Mucosa of gallbladder (tissue), 1 donor: ENCODE measurements at regions not wholly inside any gene's neighbourhood (a gene's known extent, or its start where the extent isn't known, plus 50 kb on each side); places are given as distances from the start of the nearest gene placed in this dataset.

ENCODE experiments used
- DNase-seq: peaks from one replicate; pipeline ENCODE4 v3.0.0-alpha.2; 2020; ENCODE audit warnings: low spot score
- donor health status: DM: no; HTN: no; CAD: no.

DNA sequence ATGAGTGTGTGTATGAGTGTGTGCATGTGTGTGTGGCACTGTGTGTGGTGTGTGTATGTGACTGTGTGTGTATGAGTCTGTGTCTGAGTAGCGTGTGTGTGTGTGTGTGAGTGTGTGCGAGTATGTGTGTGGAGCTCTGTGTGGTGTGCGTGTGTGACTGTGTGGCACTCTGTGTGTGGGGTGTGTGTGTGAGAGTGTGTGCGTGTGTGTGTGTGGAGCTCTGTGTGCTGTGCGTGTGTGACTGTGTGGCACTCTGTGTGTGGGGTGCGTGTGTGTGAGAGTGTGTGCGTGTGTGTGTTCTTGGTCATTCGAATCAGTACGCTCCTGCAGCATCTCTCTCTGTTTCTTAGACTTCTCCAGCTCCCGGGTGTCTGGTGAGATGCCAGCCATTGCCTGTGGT is 76.9 kb upstream of the TMEM132C start:
- no peak for DNase-seq

DNA sequence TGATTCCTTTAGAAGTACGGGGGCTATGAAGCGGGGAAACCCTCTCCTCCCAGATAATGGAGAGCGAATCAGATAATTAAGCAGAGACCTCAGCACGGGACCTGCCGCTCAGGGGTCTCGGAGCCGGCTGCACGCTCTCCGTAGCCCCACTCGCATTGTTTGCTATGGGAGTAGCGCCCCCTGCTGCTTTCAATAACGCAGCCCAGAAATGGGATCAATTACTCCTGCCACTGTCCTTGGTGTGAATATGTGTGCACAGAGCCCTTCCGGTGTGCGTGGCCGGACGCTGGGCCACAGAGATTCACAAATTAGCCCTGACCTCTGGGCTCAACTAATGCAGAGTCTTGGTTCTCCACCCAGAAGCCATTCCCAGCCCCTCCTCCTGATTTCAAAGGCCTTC is 76.4 kb upstream of the TMEM132C start:
- DNase-seq: no peak

DNA sequence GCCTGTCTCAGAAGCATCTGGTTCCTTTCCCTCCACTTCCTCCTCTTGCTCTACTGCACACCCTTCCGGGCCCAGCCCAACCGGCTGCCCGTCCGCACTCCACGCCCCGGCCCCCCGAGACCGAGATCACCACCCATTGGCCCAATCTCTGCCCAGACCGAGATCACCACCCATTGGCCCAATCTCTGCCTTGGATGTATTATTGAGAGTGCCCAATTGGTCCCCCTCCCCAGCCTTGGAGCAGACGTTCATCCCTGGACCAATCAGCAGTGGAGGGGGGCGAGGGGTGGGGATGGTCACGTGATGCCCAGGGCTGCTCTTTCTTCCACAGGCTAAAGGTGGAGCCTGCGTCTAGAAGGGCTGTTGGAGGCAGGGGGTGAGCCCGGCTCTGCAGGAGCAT is 75.6 kb upstream of the TMEM132C start:
- no peak for DNase-seq

DNA sequence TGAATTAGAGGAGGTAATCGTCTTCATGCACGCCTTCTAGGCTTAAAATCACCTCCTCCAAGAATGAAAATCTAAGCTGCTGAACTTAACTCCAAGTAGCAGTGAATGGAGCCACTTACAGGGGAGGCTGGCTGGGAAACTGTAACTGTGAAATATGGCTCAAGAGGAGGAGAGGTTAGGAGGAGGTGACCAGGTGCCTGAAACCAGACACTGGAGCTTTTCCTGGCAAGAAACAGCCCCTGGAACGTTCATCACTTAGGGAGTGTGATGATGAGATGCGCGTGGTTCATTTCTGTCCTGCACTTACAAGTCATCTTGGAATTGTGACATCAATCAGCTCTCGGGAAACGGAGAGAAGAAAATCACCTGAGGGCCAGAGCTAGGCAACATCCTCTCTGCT is 62.3 kb upstream of the TMEM132C start:
- DNase-seq: no peak

DNA sequence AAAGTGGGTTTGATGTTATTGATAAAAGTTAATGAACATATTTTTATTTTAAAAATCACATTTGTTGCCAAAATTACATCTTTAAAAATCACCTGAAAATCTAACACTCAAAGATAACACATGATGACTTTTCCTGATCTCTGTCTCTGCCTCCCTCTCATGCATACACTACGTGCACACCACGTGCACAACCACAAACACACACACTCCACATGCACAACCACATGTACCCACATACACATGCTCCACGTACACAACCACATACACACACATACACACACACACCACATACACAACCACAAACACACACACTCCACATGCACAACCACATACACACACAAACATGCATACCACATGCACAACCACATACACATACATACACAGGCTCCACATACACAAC is 61.8 kb upstream of the TMEM132C start:
- DNase-seq: no peak

DNA sequence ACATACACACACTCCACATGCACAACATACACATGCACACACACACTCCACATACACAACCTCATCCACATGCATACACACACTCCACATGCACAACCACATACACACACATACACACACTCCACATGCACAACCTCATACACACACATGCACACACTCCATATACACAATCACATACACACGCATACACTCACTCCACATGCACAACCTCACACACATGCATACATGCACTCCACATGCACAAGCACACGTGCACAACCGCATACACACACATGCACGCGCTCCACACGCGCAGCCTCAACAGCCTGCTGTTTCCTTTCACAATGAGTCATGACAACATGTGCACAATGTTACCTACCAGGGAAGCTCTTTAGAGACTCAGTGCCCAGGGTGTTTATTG is 61.2 kb upstream of the TMEM132C start:
- DNase-seq: no peak
